OCI-LY1 (cell line): ENCODE measurements at regions not wholly inside any gene's neighbourhood (a gene's known extent, or its start where the extent isn't known, plus 50 kb on each side); places are given as distances from the start of the nearest gene placed in this dataset.

Experiments used
- EZH2 ChIP-seq: fragments of 200-600 bp; sonication (generic), shearing (Covaris generic); IDR thresholded peaks from 2 replicates; pipeline ENCODE4 v1.8.0; 2017; ENCODE audit warnings: borderline replicate concordance, mixed run types, mild to moderate bottlenecking, antibody characterized with exemption, low read length, moderate library complexity, mixed read lengths
- TF ChIP-seq, protein P1 (sequence below): fragments of 200-600 bp; sonication (generic), shearing (Covaris generic); IDR thresholded peaks from 2 replicates; pipeline ENCODE4 v1.5.1; 2017; ENCODE audit warnings: mild to moderate bottlenecking, antibody characterized with exemption, low read length, moderate library complexity, mixed read lengths

GRCh38 chr2:66264354-66264753 lies 170.6 kb upstream of the MEIS1 start:
- TF ChIP-seq, protein P1, sequence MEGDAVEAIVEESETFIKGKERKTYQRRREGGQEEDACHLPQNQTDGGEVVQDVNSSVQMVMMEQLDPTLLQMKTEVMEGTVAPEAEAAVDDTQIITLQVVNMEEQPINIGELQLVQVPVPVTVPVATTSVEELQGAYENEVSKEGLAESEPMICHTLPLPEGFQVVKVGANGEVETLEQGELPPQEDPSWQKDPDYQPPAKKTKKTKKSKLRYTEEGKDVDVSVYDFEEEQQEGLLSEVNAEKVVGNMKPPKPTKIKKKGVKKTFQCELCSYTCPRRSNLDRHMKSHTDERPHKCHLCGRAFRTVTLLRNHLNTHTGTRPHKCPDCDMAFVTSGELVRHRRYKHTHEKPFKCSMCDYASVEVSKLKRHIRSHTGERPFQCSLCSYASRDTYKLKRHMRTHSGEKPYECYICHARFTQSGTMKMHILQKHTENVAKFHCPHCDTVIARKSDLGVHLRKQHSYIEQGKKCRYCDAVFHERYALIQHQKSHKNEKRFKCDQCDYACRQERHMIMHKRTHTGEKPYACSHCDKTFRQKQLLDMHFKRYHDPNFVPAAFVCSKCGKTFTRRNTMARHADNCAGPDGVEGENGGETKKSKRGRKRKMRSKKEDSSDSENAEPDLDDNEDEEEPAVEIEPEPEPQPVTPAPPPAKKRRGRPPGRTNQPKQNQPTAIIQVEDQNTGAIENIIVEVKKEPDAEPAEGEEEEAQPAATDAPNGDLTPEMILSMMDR = no peak
- TF ChIP-seq EZH2 = no peak
